Activated naive CD8-positive, alpha-beta T cell (primary cell): ENCODE measurements at regions not wholly inside any gene's neighbourhood (a gene's known extent, or its start where the extent isn't known, plus 50 kb on each side); places are given as distances from the start of the nearest gene placed in this dataset.

Experiments
- H3K27ac Mint-ChIP-seq: one replicate; pipeline ENCODE4 v1.8.0; 2021; ENCODE audit warnings: mixed read lengths
- H3K27me3 Mint-ChIP-seq: one replicate; pipeline ENCODE4 v1.8.0; 2021; ENCODE audit warnings: mixed read lengths
- H3K36me3 Mint-ChIP-seq: one replicate; pipeline ENCODE4 v1.8.0; 2021; ENCODE audit warnings: mixed read lengths
- H3K4me1 Mint-ChIP-seq: one replicate; pipeline ENCODE4 v1.8.0; 2021; ENCODE audit warnings: low read depth, mixed read lengths
- H3K4me3 Mint-ChIP-seq: one replicate; pipeline ENCODE4 v1.8.0; 2021; ENCODE audit warnings: mild to moderate bottlenecking, mixed read lengths
- H3K9me3 Mint-ChIP-seq: one replicate; pipeline ENCODE4 v1.8.0; 2021; ENCODE audit warnings: low read depth, mixed read lengths

DNA sequence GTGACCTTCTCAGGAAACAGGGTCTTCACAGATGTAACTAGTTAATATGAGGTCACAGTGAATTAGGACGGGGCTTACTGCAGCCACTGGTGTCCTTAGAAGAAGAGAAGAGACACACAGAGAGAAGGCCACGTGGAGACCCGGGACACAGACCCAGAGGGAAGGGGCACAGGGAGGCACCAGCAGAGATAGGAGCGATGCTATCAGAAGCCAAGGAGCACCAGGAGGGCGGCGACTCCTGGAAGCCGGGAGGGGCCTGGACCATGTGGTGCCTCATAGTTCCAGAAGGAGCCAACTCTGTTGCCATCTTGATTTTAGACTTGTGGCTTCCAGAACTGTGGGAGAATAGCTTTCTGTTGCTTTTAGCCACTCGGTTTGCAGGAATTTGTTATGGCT lies 505.9 kb downstream of the TCERG1L start:
- Mint-ChIP-seq H3K4me3 (no peak overlapping the region), H3K27ac (no peak overlapping the region), H3K27me3 (no peaks in the 10 kb centered on the region)

DNA sequence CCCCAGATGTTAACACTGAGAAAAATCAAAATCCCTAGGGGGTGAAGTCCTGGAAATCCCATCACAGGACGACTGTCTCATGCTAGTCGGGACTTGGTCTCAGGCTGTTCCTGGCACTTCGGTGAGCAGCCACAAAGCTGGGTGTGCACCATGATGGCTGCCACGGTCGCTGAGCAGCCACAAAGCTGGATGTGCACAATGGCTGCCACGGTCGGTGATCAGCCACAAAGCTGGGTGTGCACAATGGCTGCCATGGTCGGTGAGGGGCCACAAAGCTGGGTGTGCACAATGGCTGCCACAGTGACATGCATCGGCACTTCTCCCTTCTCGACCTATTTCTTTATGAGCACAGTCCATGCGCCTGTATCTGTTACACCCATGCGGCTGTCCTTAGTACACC lies 505.1 kb downstream of the TCERG1L start:
- no peak overlapping the region for H3K4me3 Mint-ChIP-seq
- no peaks in the 10 kb centered on the region for H3K27me3 Mint-ChIP-seq
- H3K27ac Mint-ChIP-seq = no peak overlapping the region
- no peaks in the 10 kb centered on the region for H3K9me3 Mint-ChIP-seq
- H3K4me1 Mint-ChIP-seq = no peaks in the 10 kb centered on the region
- H3K36me3 Mint-ChIP-seq = no peaks in the 10 kb centered on the region

More for the DNA sequence above, 505.9 kb downstream of the TCERG1L start:
- Mint-ChIP-seq H3K4me1 (no peaks in the 10 kb centered on the region), H3K36me3 (no peaks in the 10 kb centered on the region), H3K9me3 (no peaks in the 10 kb centered on the region)

- Mint-ChIP-seq H3K4me1 (no peaks in the 10 kb centered on the region), H3K9me3 (no peaks in the 10 kb centered on the region), H3K27me3 (no peaks in the 10 kb centered on the region), H3K4me3 (no peak overlapping the region), H3K36me3 (no peaks in the 10 kb centered on the region), H3K27ac (no peak overlapping the region)
These were observed 504.4 kb downstream of the TCERG1L start for GRCh38 chr10:130807096-130807495.

- Mint-ChIP-seq H3K4me1 (no peaks in the 10 kb centered on the region), H3K27me3 (no peaks in the 10 kb centered on the region), H3K36me3 (no peaks in the 10 kb centered on the region), H3K4me3 (no peak overlapping the region), H3K27ac (no peak overlapping the region), H3K9me3 (no peaks in the 10 kb centered on the region)
These were observed 503.8 kb downstream of the TCERG1L start for GRCh38 chr10:130807721-130808120.

GRCh38 chr10:130808243-130808642 lies 503.3 kb downstream of the TCERG1L start:
- Mint-ChIP-seq H3K4me3 (no peak overlapping the region), H3K9me3 (no peaks in the 10 kb centered on the region), H3K27ac (no peak overlapping the region), H3K27me3 (no peaks in the 10 kb centered on the region), H3K4me1 (no peaks in the 10 kb centered on the region), H3K36me3 (no peaks in the 10 kb centered on the region)

- no peaks in the 10 kb centered on the region for H3K27me3 Mint-ChIP-seq
- no peaks in the 10 kb centered on the region for H3K4me1 Mint-ChIP-seq
These were observed 502.8 kb downstream of the TCERG1L start for GRCh38 chr10:130808686-130809085.

DNA sequence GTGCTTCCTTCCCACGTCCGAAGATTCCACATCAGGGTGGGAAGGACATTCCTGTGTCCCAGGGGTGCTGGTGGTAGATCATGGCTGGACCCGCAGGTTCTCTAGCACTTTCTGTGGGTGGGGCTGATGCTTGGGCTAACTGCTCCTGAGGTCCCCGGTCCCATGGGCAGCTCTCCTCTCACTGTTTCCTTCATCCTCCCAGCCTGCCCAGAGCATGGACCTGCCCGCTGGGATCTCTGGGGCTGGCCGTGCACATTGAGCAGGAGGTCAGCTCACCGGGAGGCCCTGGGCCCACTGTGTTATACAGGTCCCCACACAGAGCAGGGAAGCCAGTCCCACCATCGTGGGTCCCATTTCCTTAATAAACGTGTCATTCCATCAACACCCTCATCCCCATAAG lies 502.3 kb downstream of the TCERG1L start:
- H3K4me1 Mint-ChIP-seq = no peaks in the 10 kb centered on the region
- no peak overlapping the region for H3K4me3 Mint-ChIP-seq
- H3K27ac Mint-ChIP-seq = no peak overlapping the region
- no peaks in the 10 kb centered on the region for H3K36me3 Mint-ChIP-seq
- peaks cover under 1% of the 10 kb centered on the region for H3K27me3 Mint-ChIP-seq
- H3K9me3 Mint-ChIP-seq = no peaks in the 10 kb centered on the region

More at GRCh38 chr10:130808686-130809085, 502.8 kb downstream of the TCERG1L start:
- no peaks in the 10 kb centered on the region for H3K36me3 Mint-ChIP-seq
- H3K27ac Mint-ChIP-seq = no peak overlapping the region
- H3K4me3 Mint-ChIP-seq = no peak overlapping the region
- no peaks in the 10 kb centered on the region for H3K9me3 Mint-ChIP-seq

- peaks cover 2% of the 10 kb centered on the region for H3K27me3 Mint-ChIP-seq
These were observed 501.6 kb downstream of the TCERG1L start for GRCh38 chr10:130809761-130810515.

GRCh38 chr10:130810856-130811255 lies 500.7 kb downstream of the TCERG1L start:
- Mint-ChIP-seq H3K27me3 (peaks cover 2% of the 10 kb centered on the region), H3K4me1 (no peaks in the 10 kb centered on the region), H3K9me3 (no peaks in the 10 kb centered on the region), H3K36me3 (no peaks in the 10 kb centered on the region), H3K27ac (no peak overlapping the region), H3K4me3 (no peak overlapping the region)

More at GRCh38 chr10:130809761-130810515, 501.6 kb downstream of the TCERG1L start:
- Mint-ChIP-seq H3K4me1 (no peaks in the 10 kb centered on the region), H3K4me3 (no peak overlapping the region), H3K36me3 (no peaks in the 10 kb centered on the region), H3K27ac (no peak overlapping the region), H3K9me3 (no peaks in the 10 kb centered on the region)

DNA sequence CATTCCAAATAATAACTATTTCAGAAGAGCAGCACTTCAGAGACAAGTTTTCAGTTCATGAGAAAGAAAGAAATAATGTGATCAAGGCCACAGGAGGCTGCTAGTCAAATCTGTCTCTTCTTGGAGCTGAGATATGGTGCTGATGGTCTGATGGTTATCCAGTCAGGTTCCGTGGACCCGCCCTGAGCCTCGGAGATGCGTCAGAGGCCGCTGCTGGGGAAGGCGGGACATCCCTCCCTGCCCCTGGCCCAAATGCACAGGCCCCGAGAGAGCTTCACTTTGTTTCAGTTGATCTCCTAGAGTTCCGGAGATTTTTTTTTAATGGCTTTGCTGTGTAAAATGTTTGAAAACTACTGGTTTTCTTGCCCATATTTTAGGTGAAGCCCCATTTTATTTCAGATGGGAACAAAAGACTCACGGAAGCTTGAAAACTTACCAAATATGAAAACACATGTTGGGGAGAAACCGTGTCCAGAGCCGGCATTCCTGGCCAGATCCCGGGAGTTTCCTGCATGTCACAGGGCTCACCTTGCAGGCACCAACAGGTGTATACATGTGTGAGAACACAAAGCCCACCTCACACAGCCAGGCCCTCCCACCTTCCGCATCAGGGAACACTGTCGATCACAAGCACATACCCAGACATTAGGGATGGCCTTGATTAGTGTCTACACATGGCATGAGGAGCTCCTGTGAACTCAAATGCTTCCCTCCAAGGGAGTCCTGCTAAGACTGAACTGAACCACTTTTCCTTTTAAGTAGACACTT lies 499.0 kb downstream of the TCERG1L start:
- Mint-ChIP-seq H3K9me3 (no peaks in the 10 kb centered on the region), H3K27ac (no peak overlapping the region), H3K36me3 (no peaks in the 10 kb centered on the region), H3K4me3 (no peak overlapping the region), H3K27me3 (peaks cover 2% of the 10 kb centered on the region), H3K4me1 (no peaks in the 10 kb centered on the region)

DNA sequence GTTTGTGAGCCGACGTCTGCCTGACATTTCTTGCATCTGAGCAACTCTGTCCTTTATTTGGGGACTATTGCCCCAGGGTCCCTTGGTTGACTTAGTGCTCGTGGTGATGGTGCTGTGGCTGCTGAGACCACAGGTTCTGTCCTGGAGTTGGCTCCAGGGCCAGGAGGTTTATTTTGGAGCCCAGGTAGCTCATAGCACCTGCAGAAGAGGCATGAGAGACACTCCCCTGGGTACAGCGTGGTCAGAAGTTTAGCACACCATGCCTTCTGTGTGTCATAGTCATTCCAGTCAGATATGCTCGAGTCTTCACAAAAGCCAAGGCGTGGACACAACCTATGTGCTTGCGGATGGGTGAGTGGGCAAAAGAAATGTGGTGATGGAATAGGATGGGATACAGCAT lies 496.9 kb downstream of the TCERG1L start:
- no peaks in the 10 kb centered on the region for H3K36me3 Mint-ChIP-seq
- H3K27ac Mint-ChIP-seq = no peak overlapping the region
- H3K9me3 Mint-ChIP-seq = no peaks in the 10 kb centered on the region
- no peak overlapping the region for H3K4me3 Mint-ChIP-seq
- peaks cover 2% of the 10 kb centered on the region for H3K27me3 Mint-ChIP-seq
- H3K4me1 Mint-ChIP-seq = no peaks in the 10 kb centered on the region

GRCh38 chr10:130816116-130816901 lies 495.2 kb downstream of the TCERG1L start:
- H3K27me3 Mint-ChIP-seq = peaks cover 2% of the 10 kb centered on the region
- H3K9me3 Mint-ChIP-seq = no peaks in the 10 kb centered on the region
- no peak overlapping the region for H3K4me3 Mint-ChIP-seq
- no peak overlapping the region for H3K27ac Mint-ChIP-seq
- H3K4me1 Mint-ChIP-seq = no peaks in the 10 kb centered on the region
- no peaks in the 10 kb centered on the region for H3K36me3 Mint-ChIP-seq

DNA sequence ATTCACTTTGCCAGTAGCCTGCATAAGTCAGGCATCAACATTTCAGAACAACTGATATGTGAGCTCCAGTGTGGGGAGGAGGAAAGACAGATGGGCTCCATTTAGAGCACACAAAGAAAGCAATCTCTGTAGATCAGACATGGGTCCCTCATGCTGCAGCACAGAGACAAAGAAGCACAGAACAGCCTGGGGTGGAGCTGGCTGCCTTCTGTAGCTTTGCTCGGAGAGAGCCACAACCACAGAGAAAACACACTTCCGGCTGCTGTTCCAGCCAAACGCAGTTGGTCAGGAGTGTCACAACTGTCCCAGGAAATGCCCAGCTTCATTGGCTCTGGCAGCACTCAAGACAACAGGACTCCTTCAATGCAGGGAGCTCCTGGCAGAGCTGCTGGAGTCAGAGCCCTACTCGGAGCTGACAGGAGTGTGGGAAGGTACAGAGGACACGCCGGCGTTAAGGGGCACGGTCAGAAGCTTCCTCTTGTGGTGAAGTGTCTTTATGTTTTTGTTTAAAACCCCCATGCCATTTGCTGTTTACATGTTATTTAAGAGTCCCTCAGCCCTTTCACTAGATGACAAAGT lies 494.4 kb downstream of the TCERG1L start:
- Mint-ChIP-seq H3K4me1 (no peaks in the 10 kb centered on the region), H3K27ac (no peak overlapping the region), H3K27me3 (peaks cover 2% of the 10 kb centered on the region), H3K36me3 (no peaks in the 10 kb centered on the region), H3K4me3 (no peak overlapping the region), H3K9me3 (no peaks in the 10 kb centered on the region)

DNA sequence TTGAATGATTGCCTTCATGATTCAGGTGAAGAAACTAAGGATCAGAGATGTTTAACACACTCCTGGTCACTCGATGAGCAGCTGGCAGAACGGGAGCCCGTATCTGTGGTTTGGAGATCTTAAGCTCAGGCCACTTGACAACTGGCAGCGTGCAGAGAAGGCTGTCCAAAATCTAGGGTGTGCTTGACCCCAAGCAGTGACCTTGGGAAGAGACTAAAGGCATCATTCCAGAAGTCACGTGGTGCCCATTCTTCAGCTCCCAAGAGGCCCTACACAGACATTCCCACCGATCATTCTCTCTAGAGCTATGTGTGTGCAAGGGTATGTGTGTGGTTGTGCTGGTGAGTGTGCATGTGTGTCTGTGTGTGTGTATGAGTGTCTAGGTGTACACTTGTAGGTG lies 493.8 kb downstream of the TCERG1L start:
- H3K4me3 Mint-ChIP-seq = no peak overlapping the region

More for the DNA sequence above, 493.8 kb downstream of the TCERG1L start:
- Mint-ChIP-seq H3K27me3 (peaks cover 2% of the 10 kb centered on the region), H3K36me3 (no peaks in the 10 kb centered on the region), H3K9me3 (no peaks in the 10 kb centered on the region), H3K4me1 (no peaks in the 10 kb centered on the region), H3K27ac (no peak overlapping the region)
